Uterus (tissue), 3 donors: ENCODE measurements at regions not wholly inside any gene's neighbourhood (a gene's known extent, or its start where the extent isn't known, plus 50 kb on each side); places are given as distances from the start of the nearest gene placed in this dataset.

Experiments used
- DNase-seq, 2 donors: peaks; one replicate each; pipeline ENCODE4 v3.0.0-alpha.2; 2019 to 2020
- H3K27ac ChIP-seq, 2 donors: fragments of 200-600 bp; sonication (generic); 1 replicate in 1 of 2; 2 replicates in 1 of 2; pipeline ENCODE4 v1.5.1; 2016 to 2018
- H3K27me3 ChIP-seq, 2 donors: fragments of 200-600 bp; sonication (generic); one replicate each; pipeline ENCODE4 v1.5.1; 2018 to 2019; ENCODE audit warnings: control low read depth in 1 of 2
- H3K36me3 ChIP-seq, 2 donors: fragments of 200-600 bp; sonication (generic); one replicate each; pipeline ENCODE4 v1.5.1; 2019; ENCODE audit warnings: control low read depth in 1 of 2
- H3K4me1 ChIP-seq, 2 donors: fragments of 200-600 bp; sonication (generic); one replicate each; pipeline ENCODE4 v1.5.1; 2018 to 2019; ENCODE audit warnings: control low read depth in 1 of 2
- H3K4me3 ChIP-seq, 2 donors: fragments of 200-600 bp; sonication (generic); 1 replicate in 1 of 2; 2 replicates in 1 of 2; pipeline ENCODE4 v1.5.1; 2018 to 2019; ENCODE audit warnings: mild to moderate bottlenecking in 1 of 2
- H3K9me3 ChIP-seq, 2 donors: fragments of 200-600 bp; sonication (generic); one replicate each; pipeline ENCODE4 v1.5.1; 2019; ENCODE audit warnings: control low read depth in 1 of 2
- POLR2A ChIP-seq, 2 donors: fragments of 450-650 bp; IDR thresholded peaks; one replicate each; pipeline ENCODE4 v1.6.1; 2016; ENCODE audit warnings: antibody characterized with exemption in 2 of 2, mild to moderate bottlenecking in 1 of 2, moderate library complexity in 1 of 2
- intact Hi-C: fragments of 100-400 bp; cut with DNase I; formaldehyde crosslinking; loops from one replicate; pipeline ENCODE4 v1.15.1; 2023; ENCODE audit warnings: low total_unique reads
- TF ChIP-seq, protein P1 (sequence below), 4 experiments: fragments of 200-600 bp in 2 of 4; fragments of 450-650 bp in 2 of 4; sonication (generic) in 2 of 4; IDR thresholded peaks; one replicate each; pipeline ENCODE4 v1.5.1; 2016 to 2019; ENCODE audit warnings: antibody characterized with exemption in 4 of 4, mild to moderate bottlenecking in 2 of 4, moderate library complexity in 1 of 4
- donor health status: DM: yes; HTN: yes; CAD: no.

DNA sequence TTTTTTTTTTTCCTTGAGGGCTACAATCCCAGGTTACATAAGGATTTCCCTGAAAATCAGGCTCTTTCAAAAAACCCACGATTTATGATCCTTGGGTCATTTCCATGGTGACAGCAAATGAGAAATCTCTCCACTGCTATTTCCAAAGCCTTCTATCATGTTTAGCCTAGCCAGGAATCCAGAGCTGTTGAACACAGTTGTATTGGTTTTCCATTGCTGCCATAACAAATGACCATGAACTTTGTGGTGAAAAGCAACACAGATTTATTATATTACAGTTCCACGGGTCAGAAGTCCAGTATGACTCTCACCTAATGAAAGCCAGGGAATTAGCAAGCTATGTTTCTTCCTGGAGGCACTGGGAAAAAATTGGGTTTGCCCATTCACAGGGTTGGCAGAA is 106.6 kb downstream of the MAF start:
- Histone ChIP-seq H3K9me3 (no peaks in the 10 kb centered on the region), H3K4me1 (no peaks in the 10 kb centered on the region), H3K27ac (no peak overlapping the region), H3K27me3 (no peaks in the 10 kb centered on the region), H3K36me3 (no peaks in the 10 kb centered on the region), H3K4me3 (no peak overlapping the region)
- intact Hi-C loops = no loop called here
- TF ChIP-seq POLR2A (IDR thresholded peaks at IDR 0.05) = no peak
- TF ChIP-seq, protein P1, sequence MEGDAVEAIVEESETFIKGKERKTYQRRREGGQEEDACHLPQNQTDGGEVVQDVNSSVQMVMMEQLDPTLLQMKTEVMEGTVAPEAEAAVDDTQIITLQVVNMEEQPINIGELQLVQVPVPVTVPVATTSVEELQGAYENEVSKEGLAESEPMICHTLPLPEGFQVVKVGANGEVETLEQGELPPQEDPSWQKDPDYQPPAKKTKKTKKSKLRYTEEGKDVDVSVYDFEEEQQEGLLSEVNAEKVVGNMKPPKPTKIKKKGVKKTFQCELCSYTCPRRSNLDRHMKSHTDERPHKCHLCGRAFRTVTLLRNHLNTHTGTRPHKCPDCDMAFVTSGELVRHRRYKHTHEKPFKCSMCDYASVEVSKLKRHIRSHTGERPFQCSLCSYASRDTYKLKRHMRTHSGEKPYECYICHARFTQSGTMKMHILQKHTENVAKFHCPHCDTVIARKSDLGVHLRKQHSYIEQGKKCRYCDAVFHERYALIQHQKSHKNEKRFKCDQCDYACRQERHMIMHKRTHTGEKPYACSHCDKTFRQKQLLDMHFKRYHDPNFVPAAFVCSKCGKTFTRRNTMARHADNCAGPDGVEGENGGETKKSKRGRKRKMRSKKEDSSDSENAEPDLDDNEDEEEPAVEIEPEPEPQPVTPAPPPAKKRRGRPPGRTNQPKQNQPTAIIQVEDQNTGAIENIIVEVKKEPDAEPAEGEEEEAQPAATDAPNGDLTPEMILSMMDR (IDR thresholded peaks at IDR 0.05) = no peak
- no peak for DNase-seq

GRCh38 chr16:79492036-79492435 is 108.5 kb downstream of the MAF start:
- TF ChIP-seq POLR2A (IDR thresholded peaks at IDR 0.05) = no peak
- TF ChIP-seq, protein P1 (IDR thresholded peaks at IDR 0.05) = no peak
- Histone ChIP-seq H3K27me3 (no peaks in the 10 kb centered on the region), H3K9me3 (no peaks in the 10 kb centered on the region), H3K36me3 (no peaks in the 10 kb centered on the region), H3K4me1 (no peaks in the 10 kb centered on the region), H3K27ac (no peak overlapping the region), H3K4me3 (no peak overlapping the region)
- intact Hi-C loops = no loop called here
- no peak for DNase-seq

DNA sequence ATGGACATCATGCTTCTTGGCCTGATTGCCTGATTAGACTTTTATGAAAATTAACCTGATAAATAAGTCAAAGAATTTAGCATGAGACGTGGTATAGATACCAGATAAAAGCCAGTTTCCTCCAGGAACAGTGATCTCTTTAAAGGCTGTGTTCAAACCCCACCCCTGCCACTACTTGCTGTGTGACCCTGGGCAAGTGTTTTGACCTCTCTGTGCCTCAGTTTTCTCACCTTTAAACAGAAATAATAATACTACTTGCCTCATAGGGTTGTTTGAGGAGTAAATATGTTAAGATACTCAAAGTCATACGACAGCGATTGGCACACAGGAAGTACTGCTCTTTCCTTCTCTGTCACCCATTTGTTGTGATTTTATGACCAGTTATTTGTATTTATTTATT is 115.5 kb downstream of the MAF start:
- Histone ChIP-seq H3K27me3 (no peaks in the 10 kb centered on the region), H3K4me1 (no peaks in the 10 kb centered on the region), H3K36me3 (no peaks in the 10 kb centered on the region), H3K9me3 (no peaks in the 10 kb centered on the region), H3K27ac (no peak overlapping the region), H3K4me3 (no peak overlapping the region)
- intact Hi-C loops = no loop called here
- TF ChIP-seq, protein P1 (IDR thresholded peaks at IDR 0.05) = no peak
- no peak for TF ChIP-seq POLR2A (IDR thresholded peaks at IDR 0.05)
- DNase-seq = no peak

DNA sequence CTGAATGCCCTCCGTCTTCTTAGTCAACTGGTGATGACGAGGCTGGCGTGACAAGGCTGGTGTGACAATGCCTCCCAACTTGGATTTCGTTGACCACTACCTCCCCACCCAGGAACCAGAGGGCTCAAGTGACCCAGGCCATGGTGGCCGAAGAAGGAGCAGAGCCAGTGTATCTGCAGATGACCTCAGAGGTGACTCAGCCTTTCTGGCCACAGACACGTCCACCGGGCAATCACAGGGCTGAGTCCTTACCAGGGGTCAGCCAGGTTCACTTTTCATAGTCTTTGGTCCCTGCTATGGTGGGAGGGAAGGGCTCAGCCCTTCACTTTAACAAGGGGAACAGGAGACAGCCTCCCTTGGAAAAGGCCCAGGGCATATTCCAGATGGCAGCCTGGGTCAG is 116.3 kb downstream of the MAF start:
- Histone ChIP-seq H3K4me1 (no peaks in the 10 kb centered on the region), H3K9me3 (no peaks in the 10 kb centered on the region), H3K27me3 (no peaks in the 10 kb centered on the region), H3K27ac (no peak overlapping the region), H3K36me3 (no peaks in the 10 kb centered on the region), H3K4me3 (no peak overlapping the region)
- no peak for DNase-seq
- intact Hi-C loops = no loop called here
- no peak for TF ChIP-seq POLR2A (IDR thresholded peaks at IDR 0.05)
- TF ChIP-seq, protein P1 (IDR thresholded peaks at IDR 0.05) = no peak

DNA sequence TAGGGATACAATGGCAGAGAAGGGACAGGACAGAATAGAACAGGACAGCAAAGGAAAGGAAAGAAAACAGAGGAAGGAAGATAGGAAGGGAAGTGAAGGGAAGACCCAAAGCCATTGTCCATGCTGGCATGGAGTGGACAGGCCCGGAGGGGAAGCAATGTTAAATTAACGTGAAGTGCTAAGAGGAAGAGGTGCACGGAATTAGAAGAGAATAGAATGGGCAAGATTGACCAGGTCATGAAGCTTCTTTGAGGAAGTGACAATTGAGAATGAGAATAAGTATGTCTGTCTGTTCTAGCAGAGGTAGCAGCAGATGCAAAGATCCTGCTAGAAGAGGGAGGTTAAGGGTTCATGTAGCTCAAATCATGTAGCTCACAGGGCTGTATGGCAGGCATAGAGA is 117.2 kb downstream of the MAF start:
- TF ChIP-seq POLR2A (IDR thresholded peaks at IDR 0.05) = no peak
- TF ChIP-seq, protein P1 (IDR thresholded peaks at IDR 0.05) = no peak
- Histone ChIP-seq H3K36me3 (no peaks in the 10 kb centered on the region), H3K27me3 (no peaks in the 10 kb centered on the region), H3K9me3 (no peaks in the 10 kb centered on the region), H3K4me1 (no peaks in the 10 kb centered on the region), H3K4me3 (no peak overlapping the region), H3K27ac (no peak overlapping the region)
- DNase-seq = no peak
- intact Hi-C loops = no loop called here
